K562 (cell line): ENCODE measurements at regions not wholly inside any gene's neighbourhood (a gene's known extent, or its start where the extent isn't known, plus 50 kb on each side); places are given as distances from the start of the nearest gene placed in this dataset.

Experiments
- BRD9 ChIP-seq: fragments of 450-650 bp; IDR thresholded peaks from 2 replicates; pipeline ENCODE4 v1.6.1; 2018; ENCODE audit warnings: low read depth; ENCODE audit not compliant: partially characterized antibody
- CUX1 ChIP-seq: fragments of 200-800 bp; sonication (Bioruptor generic); IDR thresholded peaks from 2 replicates; pipeline ENCODE4 v1.6.1; 2016; ENCODE audit warnings: missing genetic modification characterization, missing compliant biosample characterization
- ELK1 ChIP-seq: sonication (generic); formaldehyde crosslinking; IDR thresholded peaks from 2 replicates; pipeline ENCODE4 v1.8.1; 2022; ENCODE audit warnings: missing genetic modification reagents
- KDM4B ChIP-seq, 2 experiments: fragments of 450-650 bp in 1 of 2; sonication (generic) in 1 of 2; IDR thresholded peaks; 2 replicates each; pipeline ENCODE4 v1.6.1; 2016 to 2017; ENCODE audit warnings: borderline replicate concordance in 2 of 2, antibody characterized with exemption in 1 of 2, low read depth in 1 of 2, mild to moderate bottlenecking in 1 of 2
- L3MBTL2 ChIP-seq: fragments of 450-650 bp; IDR thresholded peaks from 2 replicates; pipeline ENCODE4 v1.6.1; 2016; ENCODE audit warnings: mild to moderate bottlenecking, moderate library complexity
- PBX2 ChIP-seq, 2 experiments: IDR thresholded peaks in 1 of 2; conservative IDR thresholded peaks in 1 of 2; 2 replicates each; pipeline ENCODE4 v1.6.1; 2016; ENCODE audit warnings: low read depth in 2 of 2, mild to moderate bottlenecking in 1 of 2, missing compliant biosample characterization in 1 of 2, missing genetic modification characterization in 1 of 2, moderate library complexity in 1 of 2
- SIX5 ChIP-seq, 2 experiments: IDR thresholded peaks; 2 replicates each; pipeline ENCODE4 v1.6.1; 2011; ENCODE audit warnings: low read length in 2 of 2, borderline replicate concordance in 1 of 2, low read depth in 1 of 2, mild to moderate bottlenecking in 1 of 2, moderate library complexity in 1 of 2; ENCODE audit not compliant: insufficient read depth in 1 of 2
- SMARCA4 ChIP-seq: fragments of 450-650 bp; IDR thresholded peaks from 2 replicates; pipeline ENCODE4 v1.6.1; 2016
- TEAD4 ChIP-seq, 2 experiments: sonication (generic) in 1 of 2; formaldehyde crosslinking in 1 of 2; IDR thresholded peaks; 2 replicates each; pipeline versions ENCODE4 v1.6.1 to v1.8.0; 2012 to 2022; ENCODE audit warnings: borderline replicate concordance in 1 of 2, inconsistent platforms in 1 of 2, low read length in 1 of 2, mild to moderate bottlenecking in 1 of 2, missing genetic modification reagents in 1 of 2
- ZBTB2 ChIP-seq: fragments of 450-650 bp; IDR thresholded peaks from 2 replicates; pipeline ENCODE4 v1.6.1; 2016; ENCODE audit warnings: antibody characterized with exemption
- ZNF263 ChIP-seq: sonication (generic); formaldehyde crosslinking; IDR thresholded peaks from 2 replicates; pipeline ENCODE4 v1.8.0; 2022; ENCODE audit warnings: mild to moderate bottlenecking, missing genetic modification reagents, borderline replicate concordance
- ZNF277 ChIP-seq: fragments of 250-450 bp; sonication (Bioruptor Pico); IDR thresholded peaks from 2 replicates; pipeline ENCODE4 v1.8.0; 2022; ENCODE audit warnings: inconsistent platforms, mild to moderate bottlenecking, moderate library complexity, borderline replicate concordance
- ZNF384 ChIP-seq: IDR thresholded peaks from 2 replicates; pipeline ENCODE4 v1.6.1; 2012; ENCODE audit warnings: low read depth, low read length, improper control_type of control experiment
- ZNF511 ChIP-seq: sonication (generic); formaldehyde crosslinking; IDR thresholded peaks from 2 replicates; pipeline ENCODE4 v1.8.0; 2022; ENCODE audit warnings: mild to moderate bottlenecking, missing genetic modification reagents

GRCh38 chr4:32192363-32192762, 1472.2 kb downstream of the PCDH7 start (continued):
- TF ChIP-seq ZBTB2 (0 out of 2 replicates have a peak, but pooled peaks have one; percentile 54), KDM4B (IDR thresholded peaks at IDR 0.05; ENCODE audit: borderline replicate concordance in 2 of 2, low read depth in 1 of 2) (no peak), ZNF277 (CRISPR knock-in tag) (no peak), ZNF511 (CRISPR knock-in tag) (no peak), L3MBTL2 (0 out of 2 replicates have a peak, but pooled peaks have one; percentile 20), BRD9 (peak; percentile 43), PBX2 (CRISPR knock-in tag; IDR thresholded peaks at IDR 0.05; ENCODE audit: low read depth) (no peak), PBX2 (tag; conservative IDR thresholded peaks at IDR 0.05; ENCODE audit: low read depth) (peak; percentile 48), ZNF263 (CRISPR knock-in tag) (no peak), TEAD4 (IDR thresholded peaks at IDR 0.05; ENCODE audit: low read length) (peak; percentile 16; the same call in 1 of the 2 replicates), TEAD4 (CRISPR knock-in tag; IDR thresholded peaks at IDR 0.05; ENCODE audit: borderline replicate concordance) (no peak), CUX1 (CRISPR knock-in tag) (no peak), SMARCA4 (peak; percentile 74), SIX5 (IDR thresholded peaks at IDR 0.05; ENCODE audit: borderline replicate concordance in 1 of 2, insufficient read depth in 1 of 2, low read depth in 1 of 2, low read length in 2 of 2) (no peak), ELK1 (CRISPR knock-in tag) (no peak), ZNF384 (no peak)
